ENCODE measurements at regions not wholly inside any gene's neighbourhood (a gene's known extent, or its start where the extent isn't known, plus 50 kb on each side); places are given as distances from the start of the nearest gene placed in this dataset.

GRCh38 chr12:58479401-58479800 lies 440.9 kb downstream of the LRIG3 start:
- DNase-seq (ENCODE audit: low read depth) (no peak), FAIRE-seq (no peak)
- no peak for TF ChIP-seq CTCF (IDR thresholded peaks at IDR 0.05; ENCODE audit: insufficient read depth, low read length, severe bottlenecking)
- Histone ChIP-seq H3K27me3 (ENCODE audit: control insufficient read depth, insufficient read depth, low read length) (no peaks in the 10 kb centered on the region), H3K36me3 (ENCODE audit: control insufficient read depth, insufficient read depth, low read length) (no peaks in the 10 kb centered on the region), H3K4me3 (ENCODE audit: low read depth, low read length) (no peak overlapping the region)

GRCh38 chr12:58481811-58482210 lies 438.5 kb downstream of the LRIG3 start:
- H3K36me3 ChIP-seq (ENCODE audit: control insufficient read depth, insufficient read depth, low read length), result no peaks in the 10 kb centered on the region
- DNase-seq (ENCODE audit: low read depth), result no peak
- no peak overlapping the region for H3K4me3 ChIP-seq (ENCODE audit: low read depth, low read length)
- no peaks in the 10 kb centered on the region for H3K27me3 ChIP-seq (ENCODE audit: control insufficient read depth, insufficient read depth, low read length)
- no peak for FAIRE-seq
- no peak for TF ChIP-seq CTCF (IDR thresholded peaks at IDR 0.05; ENCODE audit: insufficient read depth, low read length, severe bottlenecking)

- TF ChIP-seq CTCF (IDR thresholded peaks at IDR 0.05; ENCODE audit: insufficient read depth, low read length, severe bottlenecking), result no peak
- no peaks in the 10 kb centered on the region for H3K27me3 ChIP-seq (ENCODE audit: control insufficient read depth, insufficient read depth, low read length)
Measured at GRCh38 chr12:58487255-58487654, 433.0 kb downstream of the LRIG3 start.

GRCh38 chr12:58487678-58488161 lies 432.6 kb downstream of the LRIG3 start:
- no peak for TF ChIP-seq CTCF (IDR thresholded peaks at IDR 0.05; ENCODE audit: insufficient read depth, low read length, severe bottlenecking)
- no peak for FAIRE-seq
- H3K36me3 ChIP-seq (ENCODE audit: control insufficient read depth, insufficient read depth, low read length), result no peaks in the 10 kb centered on the region
- no peaks in the 10 kb centered on the region for H3K27me3 ChIP-seq (ENCODE audit: control insufficient read depth, insufficient read depth, low read length)
- no peak for DNase-seq (ENCODE audit: low read depth)
- no peak overlapping the region for H3K4me3 ChIP-seq (ENCODE audit: low read depth, low read length)

More at GRCh38 chr12:58487255-58487654, 433.0 kb downstream of the LRIG3 start:
- DNase-seq (ENCODE audit: low read depth) (no peak), FAIRE-seq (no peak)
- H3K4me3 ChIP-seq (ENCODE audit: low read depth, low read length), result no peak overlapping the region
- H3K36me3 ChIP-seq (ENCODE audit: control insufficient read depth, insufficient read depth, low read length), result no peaks in the 10 kb centered on the region

- no peak overlapping the region for H3K4me3 ChIP-seq (ENCODE audit: low read depth, low read length)
- TF ChIP-seq CTCF (IDR thresholded peaks at IDR 0.05; ENCODE audit: insufficient read depth, low read length, severe bottlenecking), result no peak
- no peak for DNase-seq (ENCODE audit: low read depth)
- FAIRE-seq, result no peak
- no peaks in the 10 kb centered on the region for H3K36me3 ChIP-seq (ENCODE audit: control insufficient read depth, insufficient read depth, low read length)
- no peaks in the 10 kb centered on the region for H3K27me3 ChIP-seq (ENCODE audit: control insufficient read depth, insufficient read depth, low read length)
Measured at GRCh38 chr12:58489394-58489793, 430.9 kb downstream of the LRIG3 start.

- DNase-seq (ENCODE audit: low read depth) (peak; percentile 68), FAIRE-seq (no peak)
- no peak for TF ChIP-seq CTCF (IDR thresholded peaks at IDR 0.05; ENCODE audit: insufficient read depth, low read length, severe bottlenecking)
- no peaks in the 10 kb centered on the region for H3K36me3 ChIP-seq (ENCODE audit: control insufficient read depth, insufficient read depth, low read length)
- no peaks in the 10 kb centered on the region for H3K27me3 ChIP-seq (ENCODE audit: control insufficient read depth, insufficient read depth, low read length)
- H3K4me3 ChIP-seq (ENCODE audit: low read depth, low read length), result no peak overlapping the region
Measured at GRCh38 chr12:58491306-58491705, 429.0 kb downstream of the LRIG3 start.

Measured in bronchial epithelial cell (primary cell).